Stimulated activated naive B cell treated with anti-CD40 and anti-IgM and Interleukin-4, amounts not matched to agents 10 μg/mL and 1 μg/mL and 100 μg/mL, for 72 hours (primary cell): ENCODE measurements at regions not wholly inside any gene's neighbourhood (a gene's known extent, or its start where the extent isn't known, plus 50 kb on each side); places are given as distances from the start of the nearest gene placed in this dataset.
A peak's percentile ranks its signal among the peaks of the same experiment; 100 is the strongest.

Experiments
- ATAC-seq, 2 donors: fragments of 150-1000 bp; cut with Tn5 transposase; replicated peaks; 2 replicates each; pipeline ENCODE4 v1.10.0; 2021; ENCODE audit warnings: moderate library complexity in 1 of 2
- DNase-seq: peaks from one replicate; pipeline ENCODE4 v3.0.0; 2021
- H3K27ac Mint-ChIP-seq: one replicate; pipeline ENCODE4 v1.8.0; 2022; ENCODE audit warnings: mild to moderate bottlenecking, mixed read lengths
- H3K27me3 Mint-ChIP-seq, 2 donors: one replicate each; pipeline ENCODE4 v1.8.0; 2022; ENCODE audit warnings: mixed read lengths in 2 of 2
- H3K36me3 Mint-ChIP-seq, 2 donors: one replicate each; pipeline ENCODE4 v1.8.0; 2022; ENCODE audit warnings: mixed read lengths in 2 of 2, mild to moderate bottlenecking in 1 of 2
- H3K4me1 Mint-ChIP-seq, 2 donors: one replicate each; pipeline ENCODE4 v1.8.0; 2022; ENCODE audit warnings: mixed read lengths in 2 of 2, mild to moderate bottlenecking in 1 of 2
- H3K4me3 Mint-ChIP-seq, 2 donors: one replicate each; pipeline ENCODE4 v1.8.0; 2022; ENCODE audit warnings: mild to moderate bottlenecking in 2 of 2, mixed read lengths in 2 of 2, moderate library complexity in 1 of 2
- H3K9me3 Mint-ChIP-seq, 2 donors: one replicate each; pipeline ENCODE4 v1.8.0; 2022; ENCODE audit warnings: mixed read lengths in 2 of 2, mild to moderate bottlenecking in 1 of 2

DNA sequence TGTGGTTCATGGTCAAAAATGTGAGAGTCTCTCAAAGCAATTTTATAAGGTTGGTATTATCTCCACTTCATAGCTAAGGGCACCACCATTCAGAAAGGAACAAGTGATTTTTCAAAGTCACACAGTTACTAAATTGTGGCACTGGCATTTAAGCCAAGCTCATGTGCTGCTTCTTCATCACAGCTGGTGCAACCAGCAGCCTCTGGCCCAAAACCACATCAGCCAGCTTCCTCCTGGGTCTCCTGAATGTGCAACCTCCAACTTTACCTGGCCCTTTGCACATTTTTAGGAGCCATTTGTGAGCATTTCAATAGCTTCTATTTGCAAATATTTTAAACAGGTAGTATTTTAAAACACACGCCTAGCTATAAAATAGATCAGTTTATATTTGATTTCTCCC lies 293.7 kb downstream of the BCL11A start:
- no peak for ATAC-seq
- Mint-ChIP-seq H3K4me1 (peaks cover 2 to 4% of the 10 kb centered on the region in 2 donors), H3K27ac (no peak overlapping the region), H3K9me3 (no peaks in the 10 kb centered on the region), H3K36me3 (no peaks in the 10 kb centered on the region), H3K4me3 (no peak overlapping the region), H3K27me3 (no peaks in the 10 kb centered on the region)
- DNase-seq = no peak

GRCh38 chr2:60252581-60253150 lies 300.8 kb downstream of the BCL11A start:
- H3K4me3 Mint-ChIP-seq = no peak overlapping the region
- H3K4me1 Mint-ChIP-seq = peaks cover 3 to 9% of the 10 kb centered on the region in 2 donors
- ATAC-seq (no peak), DNase-seq (no peak)
- H3K9me3 Mint-ChIP-seq = no peaks in the 10 kb centered on the region
- no peak overlapping the region for H3K27ac Mint-ChIP-seq
- no peaks in the 10 kb centered on the region for H3K27me3 Mint-ChIP-seq
- no peaks in the 10 kb centered on the region for H3K36me3 Mint-ChIP-seq

- Mint-ChIP-seq H3K27me3 (no peaks in the 10 kb centered on the region), H3K27ac (no peak overlapping the region), H3K4me3 (no peak overlapping the region), H3K36me3 (no peaks in the 10 kb centered on the region), H3K9me3 (no peaks in the 10 kb centered on the region), H3K4me1 (peaks cover 3 to 12% of the 10 kb centered on the region in 2 donors)
- no peak for DNase-seq
- ATAC-seq = no peak
These were observed 302.2 kb downstream of the BCL11A start for GRCh38 chr2:60251247-60251646.

DNA sequence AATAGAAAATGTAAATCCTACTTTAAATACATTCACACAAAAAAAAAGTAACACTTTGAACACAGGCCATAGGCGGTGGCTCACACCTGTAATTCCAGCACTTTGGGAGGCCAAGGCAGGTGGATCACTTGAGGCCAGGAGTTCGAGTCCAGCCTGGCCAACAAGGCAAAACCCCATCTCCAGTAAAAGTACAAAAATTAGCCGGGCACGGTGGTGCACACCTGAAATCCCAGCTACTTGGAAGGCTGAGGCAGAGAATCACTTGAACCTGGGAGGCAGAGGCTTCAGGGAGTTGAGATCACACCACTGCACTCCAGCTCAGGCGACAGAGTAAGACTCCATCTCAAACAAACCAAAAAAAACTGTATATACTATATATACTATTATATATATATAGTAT lies 303.6 kb downstream of the BCL11A start:
- Mint-ChIP-seq H3K9me3 (peaks cover 0 to 5% of the 10 kb centered on the region in 2 donors), H3K27me3 (no peaks in the 10 kb centered on the region), H3K27ac (no peak overlapping the region), H3K4me1 (peaks cover 1 to 9% of the 10 kb centered on the region in 2 donors), H3K36me3 (no peaks in the 10 kb centered on the region), H3K4me3 (no peak overlapping the region)
- no peak for ATAC-seq
- DNase-seq = no peak

- Mint-ChIP-seq H3K4me1 (peaks cover 0 to 6% of the 10 kb centered on the region in 2 donors), H3K27me3 (no peaks in the 10 kb centered on the region), H3K36me3 (no peaks in the 10 kb centered on the region), H3K9me3 (peaks cover 0 to 5% of the 10 kb centered on the region in 2 donors), H3K27ac (no peak overlapping the region), H3K4me3 (no peak overlapping the region)
- ATAC-seq (no peak), DNase-seq (no peak)
These were observed 306.0 kb downstream of the BCL11A start for GRCh38 chr2:60247471-60247870.

DNA sequence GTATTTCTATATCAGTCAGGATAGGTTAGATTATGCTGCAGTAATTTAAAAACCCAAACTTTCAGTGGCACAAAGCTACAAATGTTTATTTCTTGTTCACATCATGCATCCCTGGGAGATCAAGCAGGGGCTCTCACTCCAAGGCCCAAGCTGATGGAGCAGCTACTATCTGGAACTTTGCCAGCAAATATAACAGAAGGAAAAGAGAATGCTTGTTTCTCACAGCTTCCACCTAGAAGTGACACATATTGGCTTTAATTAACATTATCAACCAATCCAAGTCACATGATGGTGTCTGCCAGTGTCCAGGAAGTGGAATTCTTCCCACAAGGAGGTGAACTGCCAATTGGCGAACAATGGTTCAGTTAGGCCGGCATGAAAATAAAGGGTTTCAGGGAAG lies 306.9 kb downstream of the BCL11A start:
- Mint-ChIP-seq H3K9me3 (peaks cover 4 to 5% of the 10 kb centered on the region in 2 donors), H3K4me3 (no peak overlapping the region), H3K27ac (no peak overlapping the region), H3K4me1 (peaks cover 0 to 6% of the 10 kb centered on the region in 2 donors), H3K27me3 (no peaks in the 10 kb centered on the region), H3K36me3 (peaks cover 0 to 4% of the 10 kb centered on the region in 2 donors)
- ATAC-seq (no peak), DNase-seq (no peak)

GRCh38 chr2:60234274-60234986 lies 319.0 kb downstream of the BCL11A start:
- ATAC-seq = no peak
- no peak overlapping the region for H3K27ac Mint-ChIP-seq

GRCh38 chr2:60230596-60230995 lies 322.9 kb downstream of the BCL11A start:
- Mint-ChIP-seq H3K9me3 (peaks cover 19 to 20% of the 10 kb centered on the region in 2 donors), H3K36me3 (peaks cover 4 to 12% of the 10 kb centered on the region in 2 donors), H3K4me1 (peaks cover 20 to 36% of the 10 kb centered on the region in 2 donors), H3K27me3 (no peaks in the 10 kb centered on the region), H3K27ac (no peak overlapping the region), H3K4me3 (no peak overlapping the region)
- DNase-seq (no peak), ATAC-seq (no peak)

More at GRCh38 chr2:60234274-60234986, 319.0 kb downstream of the BCL11A start:
- H3K4me3 Mint-ChIP-seq = no peak overlapping the region
- no peak for DNase-seq
- H3K9me3 Mint-ChIP-seq = peaks cover 18 to 23% of the 10 kb centered on the region in 2 donors
- H3K36me3 Mint-ChIP-seq = peaks cover 4 to 10% of the 10 kb centered on the region in 2 donors
- H3K27me3 Mint-ChIP-seq = no peaks in the 10 kb centered on the region
- H3K4me1 Mint-ChIP-seq = peaks cover 4 to 15% of the 10 kb centered on the region in 2 donors

DNA sequence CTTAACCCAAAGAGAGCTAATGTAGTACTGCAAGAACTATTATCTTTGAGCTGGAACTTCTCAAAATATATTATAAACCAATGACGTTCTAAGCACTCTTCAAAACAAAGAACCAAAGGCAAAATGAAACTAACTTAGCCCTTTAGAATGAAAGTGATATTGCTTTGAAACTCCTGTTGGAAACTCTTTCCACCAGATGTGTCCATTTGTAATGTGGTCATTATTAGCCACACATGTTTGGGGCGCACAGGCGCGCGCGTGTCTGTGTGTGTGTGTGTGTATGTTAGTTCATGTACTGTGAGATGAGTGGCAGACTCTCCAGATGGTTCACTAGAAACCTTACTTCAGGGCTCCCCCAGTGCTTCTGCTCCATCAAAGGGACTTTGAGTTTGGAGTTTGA lies 323.4 kb downstream of the BCL11A start:
- Mint-ChIP-seq H3K27me3 (no peaks in the 10 kb centered on the region), H3K9me3 (peaks cover 17 to 20% of the 10 kb centered on the region in 2 donors), H3K27ac (no peak overlapping the region), H3K36me3 (peaks cover 4 to 12% of the 10 kb centered on the region in 2 donors), H3K4me1 (peaks cover 20 to 40% of the 10 kb centered on the region in 2 donors), H3K4me3 (no peak overlapping the region)
- no peak for DNase-seq
- ATAC-seq = no peak

GRCh38 chr2:60226943-60227342 lies 326.5 kb downstream of the BCL11A start:
- H3K9me3 Mint-ChIP-seq = peaks cover 6 to 8% of the 10 kb centered on the region in 2 donors
- H3K36me3 Mint-ChIP-seq = peaks cover under 1 to 12% of the 10 kb centered on the region in 2 donors
- H3K27ac Mint-ChIP-seq = no peak overlapping the region
- H3K4me3 Mint-ChIP-seq = no peak overlapping the region
- no peak for DNase-seq
- peak; percentile 42 to 59 for ATAC-seq
- peaks cover 18 to 34% of the 10 kb centered on the region in 2 donors for H3K4me1 Mint-ChIP-seq
- no peaks in the 10 kb centered on the region for H3K27me3 Mint-ChIP-seq

- H3K36me3 Mint-ChIP-seq = peaks cover 0 to 8% of the 10 kb centered on the region in 2 donors
- H3K27me3 Mint-ChIP-seq = no peaks in the 10 kb centered on the region
- ATAC-seq (no peak), DNase-seq (no peak)
- peaks cover 18 to 34% of the 10 kb centered on the region in 2 donors for H3K4me1 Mint-ChIP-seq
- H3K9me3 Mint-ChIP-seq = peaks cover 2 to 4% of the 10 kb centered on the region in 2 donors
- H3K4me3 Mint-ChIP-seq = no peak overlapping the region
- no peak overlapping the region for H3K27ac Mint-ChIP-seq
These were observed 327.3 kb downstream of the BCL11A start for GRCh38 chr2:60226191-60226590.

DNA sequence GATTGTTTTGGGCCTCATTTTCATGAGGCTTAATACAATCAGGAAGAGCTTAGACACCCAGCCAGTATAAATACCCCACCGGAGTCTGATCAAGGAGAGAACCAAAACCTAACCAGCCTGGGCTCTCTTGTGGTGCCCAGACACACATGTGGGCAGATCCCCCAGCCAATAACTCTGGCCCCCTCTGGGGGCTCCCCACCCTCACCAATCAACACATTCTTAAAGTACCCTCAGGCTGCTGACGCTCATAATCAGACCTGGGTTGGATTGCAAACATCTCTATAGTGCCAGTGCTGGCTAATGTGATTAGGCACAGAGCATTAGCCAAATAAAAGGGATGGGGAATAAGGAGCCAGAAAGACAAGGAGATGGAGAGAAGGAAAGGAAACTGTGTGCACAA lies 329.6 kb downstream of the BCL11A start:
- no peak for ATAC-seq
- H3K27ac Mint-ChIP-seq = no peak overlapping the region
- H3K4me3 Mint-ChIP-seq = no peak overlapping the region
- peaks cover 15 to 24% of the 10 kb centered on the region in 2 donors for H3K4me1 Mint-ChIP-seq
- H3K36me3 Mint-ChIP-seq = no peaks in the 10 kb centered on the region
- no peaks in the 10 kb centered on the region for H3K27me3 Mint-ChIP-seq
- DNase-seq = no peak
- peaks cover 0 to 2% of the 10 kb centered on the region in 2 donors for H3K9me3 Mint-ChIP-seq

- no peak overlapping the region for H3K27ac Mint-ChIP-seq
- H3K9me3 Mint-ChIP-seq = peaks cover 0 to 2% of the 10 kb centered on the region in 2 donors
- H3K4me1 Mint-ChIP-seq = peaks cover 10% of the 10 kb centered on the region in 2 donors
- H3K27me3 Mint-ChIP-seq = no peaks in the 10 kb centered on the region
- no peaks in the 10 kb centered on the region for H3K36me3 Mint-ChIP-seq
- no peak for DNase-seq
- H3K4me3 Mint-ChIP-seq = no peak overlapping the region
- no peak for ATAC-seq
These were observed 332.4 kb downstream of the BCL11A start for GRCh38 chr2:60221098-60221497.

DNA sequence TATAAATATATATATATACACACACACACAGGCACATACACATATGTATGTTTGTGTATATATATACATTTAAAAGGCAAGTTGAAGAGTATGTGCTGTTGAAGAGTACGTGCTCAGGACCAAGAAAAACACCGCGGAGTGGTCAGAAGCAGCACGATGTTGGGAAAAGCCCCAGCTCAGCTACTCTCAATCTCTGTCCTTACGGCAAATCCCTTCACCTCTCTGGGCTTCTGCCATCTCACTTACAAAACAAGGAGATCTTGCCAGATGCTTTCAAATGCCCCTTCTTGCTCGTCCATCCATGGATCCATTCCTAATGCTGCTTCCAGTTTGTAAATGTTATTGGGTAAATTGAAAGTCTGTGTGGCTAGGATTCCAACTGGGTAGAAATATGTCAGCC lies 333.9 kb downstream of the BCL11A start:
- peaks cover 5 to 10% of the 10 kb centered on the region in 2 donors for H3K4me1 Mint-ChIP-seq
- no peaks in the 10 kb centered on the region for H3K36me3 Mint-ChIP-seq
- no peaks in the 10 kb centered on the region for H3K27me3 Mint-ChIP-seq
- no peak overlapping the region for H3K27ac Mint-ChIP-seq
- H3K9me3 Mint-ChIP-seq = peaks cover 0 to 2% of the 10 kb centered on the region in 2 donors
- ATAC-seq (no peak), DNase-seq (no peak)
- H3K4me3 Mint-ChIP-seq = no peak overlapping the region

GRCh38 chr2:60216452-60216995 lies 336.9 kb downstream of the BCL11A start:
- Mint-ChIP-seq H3K36me3 (no peaks in the 10 kb centered on the region), H3K4me3 (no peak overlapping the region), H3K27me3 (no peaks in the 10 kb centered on the region), H3K27ac (peak overlapping the region; percentile 25), H3K9me3 (no peaks in the 10 kb centered on the region), H3K4me1 (peaks cover 3 to 10% of the 10 kb centered on the region in 2 donors)
- ATAC-seq (no peak), DNase-seq (no peak)
